Mesendoderm (in vitro differentiated cells): ENCODE measurements at regions not wholly inside any gene's neighbourhood (a gene's known extent, or its start where the extent isn't known, plus 50 kb on each side); places are given as distances from the start of the nearest gene placed in this dataset.
A peak's percentile ranks its signal among the peaks of the same experiment; 100 is the strongest.
"Not testable (repeated sequence)": the region's sequence is repeated elsewhere in the genome, so short reads cannot be mapped to it uniquely, and the experiment has no call there.

Source experiments
- DNase-seq: peaks from one replicate; pipeline ENCODE4 v3.0.0; 2013
- H2AK5ac ChIP-seq: 2 replicates; pipeline ENCODE4 v1.6.1; 2013; ENCODE audit warnings: low read length, inconsistent platforms
- H2BK120ac ChIP-seq: 2 replicates; pipeline ENCODE4 v1.6.1; 2013; ENCODE audit warnings: low read depth, mild to moderate bottlenecking, low read length, moderate library complexity, mixed read lengths
- H2BK15ac ChIP-seq: replicated peaks from 2 replicates; pipeline ENCODE4 v1.6.1; 2013; ENCODE audit warnings: low read depth, mild to moderate bottlenecking, moderate library complexity
- H2BK5ac ChIP-seq: 2 replicates; pipeline ENCODE4 v1.6.1; 2013; ENCODE audit warnings: low read length, inconsistent platforms
- H3K18ac ChIP-seq: 2 replicates; pipeline ENCODE4 v1.6.1; 2013; ENCODE audit warnings: mild to moderate bottlenecking, low read length, mixed read lengths
- H3K23ac ChIP-seq: one replicate; pipeline ENCODE4 v1.6.1; 2013; ENCODE audit warnings: low read length
- H3K27ac ChIP-seq: 2 replicates; pipeline ENCODE4 v1.5.1; 2013; ENCODE audit warnings: low read depth, mild to moderate bottlenecking, inconsistent platforms, low read length, moderate library complexity
- H3K27me3 ChIP-seq: 2 replicates; pipeline ENCODE4 v1.6.1; 2013; ENCODE audit warnings: low read length, control low read depth, mild to moderate bottlenecking, inconsistent platforms; ENCODE audit not compliant: insufficient read depth, poor library complexity
- H3K36me3 ChIP-seq: 2 replicates; pipeline ENCODE4 v1.6.1; 2013; ENCODE audit warnings: low read length, inconsistent platforms; ENCODE audit not compliant: control insufficient read depth, insufficient read depth
- H3K4ac ChIP-seq: one replicate; pipeline ENCODE4 v1.6.1; 2013; ENCODE audit warnings: low read depth, mild to moderate bottlenecking, low read length, moderate library complexity
- H3K4me1 ChIP-seq: 2 replicates; pipeline ENCODE4 v1.6.1; 2013; ENCODE audit warnings: low read depth, low read length, inconsistent platforms; ENCODE audit not compliant: control insufficient read depth
- H3K4me2 ChIP-seq: 2 replicates; pipeline ENCODE4 v1.6.1; 2013; ENCODE audit warnings: low read length
- H3K4me3 ChIP-seq: 2 replicates; pipeline ENCODE4 v1.5.1; 2013; ENCODE audit warnings: mild to moderate bottlenecking, low read length
- H3K56ac ChIP-seq: one replicate; pipeline ENCODE4 v1.6.1; 2013; ENCODE audit warnings: low read length
- H3K79me1 ChIP-seq: 2 replicates; pipeline ENCODE4 v1.6.1; 2013; ENCODE audit warnings: low read length, inconsistent platforms
- H3K79me2 ChIP-seq: 2 replicates; pipeline ENCODE4 v1.6.1; 2013; ENCODE audit warnings: mild to moderate bottlenecking, low read length; ENCODE audit not compliant: control insufficient read depth, insufficient read depth
- H3K9ac ChIP-seq: 2 replicates; pipeline ENCODE4 v1.6.1; 2013; ENCODE audit warnings: low read length, inconsistent platforms
- H4K5ac ChIP-seq: one replicate; pipeline ENCODE4 v1.6.1; 2013; ENCODE audit warnings: low read length
- H4K8ac ChIP-seq: one replicate; pipeline ENCODE4 v1.6.1; 2013; ENCODE audit warnings: low read depth, mild to moderate bottlenecking, control low read depth, low read length, moderate library complexity
- WGBS: extraction: QIAGEN DNeasy Blood & Tissue Kit; methylation state at CpG from one replicate; pipeline ENCODE4 v1.1.7; 2013; ENCODE audit warnings: low lambda C conversion rate, missing lambda C conversion rate; ENCODE audit not compliant: insufficient coverage; ENCODE audit errors: extremely low coverage; 5-methylcytosine and 5-hydroxymethylcytosine counted together

- Histone ChIP-seq H3K18ac (peak overlapping the region; percentile 30), H3K27me3 (no peaks in the 10 kb centered on the region), H3K27ac (no peak overlapping the region)
These were observed 53.1 kb upstream of the MAP4 start for GRCh38 chr3:48069339-48069738.

DNA sequence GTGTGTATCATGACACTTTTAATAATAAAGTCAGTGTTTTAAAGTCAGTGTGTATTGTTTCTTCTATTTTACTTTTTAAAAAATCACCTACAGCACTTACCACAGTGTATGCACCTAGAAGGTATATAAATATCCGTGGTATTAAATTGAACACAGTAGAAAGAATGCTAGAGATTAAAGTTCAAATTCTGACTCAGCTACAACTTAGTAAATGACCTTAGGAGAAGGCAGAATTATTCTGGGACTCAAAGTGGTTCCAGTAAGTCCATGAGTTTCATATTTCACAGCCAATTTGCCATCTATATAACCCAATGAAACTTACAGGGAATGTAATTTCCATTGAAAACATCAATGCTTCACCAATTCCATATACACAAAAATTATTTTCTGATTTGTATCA lies 52.7 kb upstream of the MAP4 start:
- no peak overlapping the region for H2BK5ac ChIP-seq
- H3K36me3 ChIP-seq, result no peaks in the 10 kb centered on the region
- H3K9ac ChIP-seq, result no peak overlapping the region
- WGBS, result no CpG with 5 or more reads among the region's 1 CpG
- DNase-seq, result no peak
- no peak overlapping the region for H3K4me2 ChIP-seq
- H3K79me2 ChIP-seq, result peaks cover 67% of the 10 kb centered on the region
- H4K8ac ChIP-seq, result no peak overlapping the region
- no peak overlapping the region for H3K4me3 ChIP-seq
- no peak overlapping the region for H2BK15ac ChIP-seq
- peaks cover 5% of the 10 kb centered on the region for H3K79me1 ChIP-seq
- no peak overlapping the region for H3K18ac ChIP-seq
- H3K4me1 ChIP-seq, result peaks cover 2% of the 10 kb centered on the region
- H3K56ac ChIP-seq, result no peak overlapping the region
- H4K5ac ChIP-seq, result no peak overlapping the region
- no peak overlapping the region for H2AK5ac ChIP-seq
- H3K23ac ChIP-seq, result no peak overlapping the region
- no peak overlapping the region for H3K27ac ChIP-seq
- no peak overlapping the region for H3K4ac ChIP-seq
- no peaks in the 10 kb centered on the region for H3K27me3 ChIP-seq
- H2BK120ac ChIP-seq, result no peak overlapping the region

More at GRCh38 chr3:48069339-48069738, 53.1 kb upstream of the MAP4 start:
- Histone ChIP-seq H4K5ac (no peak overlapping the region), H3K4ac (no peak overlapping the region), H3K79me1 (peaks cover 5% of the 10 kb centered on the region), H2AK5ac (no peak overlapping the region), H3K56ac (no peak overlapping the region), H2BK15ac (no peak overlapping the region), H4K8ac (no peak overlapping the region), H2BK120ac (no peak overlapping the region), H3K36me3 (no peaks in the 10 kb centered on the region), H3K4me1 (peaks cover 2% of the 10 kb centered on the region), H3K4me3 (no peak overlapping the region), H2BK5ac (no peak overlapping the region), H3K9ac (no peak overlapping the region), H3K79me2 (peaks cover 65% of the 10 kb centered on the region), H3K23ac (no peak overlapping the region), H3K4me2 (no peak overlapping the region)
- DNase-seq, result no peak

GRCh38 chr3:48068320-48068719 lies 52.1 kb upstream of the MAP4 start:
- H3K36me3 ChIP-seq, H3K79me1 ChIP-seq, H4K8ac ChIP-seq, H4K5ac ChIP-seq, H3K4ac ChIP-seq, H3K4me2 ChIP-seq, H3K18ac ChIP-seq, H3K9ac ChIP-seq, H2BK15ac ChIP-seq, H2BK120ac ChIP-seq, H2AK5ac ChIP-seq, H3K23ac ChIP-seq, H3K27ac ChIP-seq, H3K27me3 ChIP-seq, H3K4me3 ChIP-seq, DNase-seq, H3K56ac ChIP-seq, H2BK5ac ChIP-seq, H3K4me1 ChIP-seq: not testable (repeated sequence)
- peaks cover 70% of the 10 kb centered on the region for H3K79me2 ChIP-seq
- WGBS, result no CpG with 5 or more reads among the region's 10 CpGs

GRCh38 chr3:48067271-48067670 lies 51.1 kb upstream of the MAP4 start:
- Histone ChIP-seq H3K4me1 (peaks cover 2% of the 10 kb centered on the region), H2BK5ac (no peak overlapping the region), H3K56ac (no peak overlapping the region), H3K18ac (no peak overlapping the region), H3K27ac (no peak overlapping the region), H3K27me3 (no peaks in the 10 kb centered on the region), H3K4ac (no peak overlapping the region), H3K9ac (no peak overlapping the region), H3K79me1 (peaks cover 7% of the 10 kb centered on the region), H2BK120ac (no peak overlapping the region), H4K5ac (no peak overlapping the region), H3K23ac (no peak overlapping the region), H2BK15ac (no peak overlapping the region), H3K79me2 (peaks cover 65% of the 10 kb centered on the region), H3K4me3 (no peak overlapping the region), H3K4me2 (no peak overlapping the region), H4K8ac (no peak overlapping the region), H3K36me3 (no peaks in the 10 kb centered on the region), H2AK5ac (no peak overlapping the region)
- no CpG with 5 or more reads among the region's 4 CpGs for WGBS
- DNase-seq, result no peak
